Astrocyte (in vitro differentiated cells and primary cell): ENCODE measurements at regions not wholly inside any gene's neighbourhood (a gene's known extent, or its start where the extent isn't known, plus 50 kb on each side); places are given as distances from the start of the nearest gene placed in this dataset.

ENCODE experiments used
- DNase-seq: peaks from one replicate; pipeline ENCODE4 v3.0.0-alpha.2; 2010; ENCODE audit warnings: low read depth
- FAIRE-seq: peaks from 2 replicates; lab custom pipeline; 2011; peaks lifted over from hg19 to GRCh38; lab: Jason Lieb, UNC
- H2AFZ ChIP-seq: 2 replicates; pipeline ENCODE4 v1.6.0; 2012; ENCODE audit warnings: low read depth, low read length, inconsistent platforms
- H3K27ac ChIP-seq: 2 replicates; pipeline ENCODE4 v1.5.1; 2011; ENCODE audit warnings: low read depth, low read length, inconsistent platforms
- H3K27me3 ChIP-seq: 2 replicates; pipeline ENCODE4 v1.6.0; 2011; ENCODE audit warnings: low read length, inconsistent platforms; ENCODE audit not compliant: insufficient read depth
- H3K36me3 ChIP-seq: 2 replicates; pipeline ENCODE4 v1.5.1; 2011; ENCODE audit warnings: low read length, inconsistent platforms; ENCODE audit not compliant: insufficient read depth
- H3K4me1 ChIP-seq: 2 replicates; pipeline ENCODE4 v1.5.1; 2011; ENCODE audit warnings: low read length, inconsistent platforms; ENCODE audit not compliant: insufficient read depth
- H3K4me2 ChIP-seq: 2 replicates; pipeline ENCODE4 v1.6.0; 2012; ENCODE audit warnings: low read length, inconsistent platforms
- H3K4me3 ChIP-seq: 2 replicates; pipeline ENCODE4 v1.5.1; 2011; ENCODE audit warnings: low read depth, mild to moderate bottlenecking, low read length, inconsistent platforms; ENCODE audit not compliant: insufficient read depth
- H3K79me2 ChIP-seq: 2 replicates; pipeline ENCODE4 v1.6.0; 2012; ENCODE audit warnings: mild to moderate bottlenecking, low read length, inconsistent platforms; ENCODE audit not compliant: insufficient read depth
- H3K9ac ChIP-seq: 2 replicates; pipeline ENCODE4 v1.6.0; 2012; ENCODE audit warnings: mild to moderate bottlenecking, low read length, inconsistent platforms
- H3K9me3 ChIP-seq: 2 replicates; pipeline ENCODE4 v1.5.1; 2012; ENCODE audit warnings: low read depth, mild to moderate bottlenecking, low read length, inconsistent platforms; ENCODE audit not compliant: insufficient read depth
- H4K20me1 ChIP-seq: 2 replicates; pipeline ENCODE4 v1.6.0; 2012; ENCODE audit warnings: low read length, inconsistent platforms; ENCODE audit not compliant: insufficient read depth
- H3K27ac Mint-ChIP-seq: one replicate; pipeline ENCODE4 v1.8.0; 2021; ENCODE audit warnings: mild to moderate bottlenecking, mixed read lengths; ENCODE audit not compliant: unreplicated experiment
- H3K27me3 Mint-ChIP-seq: one replicate; pipeline ENCODE4 v1.8.0; 2021; ENCODE audit warnings: low read depth, mixed read lengths; ENCODE audit not compliant: unreplicated experiment
- H3K36me3 Mint-ChIP-seq: one replicate; pipeline ENCODE4 v1.8.0; 2021; ENCODE audit warnings: low read depth, mixed read lengths; ENCODE audit not compliant: unreplicated experiment
- H3K4me1 Mint-ChIP-seq: one replicate; pipeline ENCODE4 v1.8.0; 2021; ENCODE audit warnings: low read depth, mixed read lengths; ENCODE audit not compliant: unreplicated experiment
- H3K4me3 Mint-ChIP-seq: one replicate; pipeline ENCODE4 v1.8.0; 2021; ENCODE audit warnings: mild to moderate bottlenecking, moderate library complexity, mixed read lengths; ENCODE audit not compliant: unreplicated experiment
- H3K9me3 Mint-ChIP-seq: one replicate; pipeline ENCODE4 v1.8.0; 2021; ENCODE audit warnings: mild to moderate bottlenecking, mixed read lengths; ENCODE audit not compliant: unreplicated experiment
- EZH2 ChIP-seq: IDR thresholded peaks from 2 replicates; pipeline ENCODE4 v1.6.1; 2012; ENCODE audit warnings: mild to moderate bottlenecking, low read length, inconsistent platforms; ENCODE audit not compliant: insufficient read depth
- TF ChIP-seq, protein P1 (sequence below): IDR thresholded peaks from 2 replicates; pipeline ENCODE4 v1.5.1; 2011; ENCODE audit warnings: low read depth, mild to moderate bottlenecking, inconsistent platforms, low read length, moderate library complexity; ENCODE audit not compliant: insufficient read depth

DNA sequence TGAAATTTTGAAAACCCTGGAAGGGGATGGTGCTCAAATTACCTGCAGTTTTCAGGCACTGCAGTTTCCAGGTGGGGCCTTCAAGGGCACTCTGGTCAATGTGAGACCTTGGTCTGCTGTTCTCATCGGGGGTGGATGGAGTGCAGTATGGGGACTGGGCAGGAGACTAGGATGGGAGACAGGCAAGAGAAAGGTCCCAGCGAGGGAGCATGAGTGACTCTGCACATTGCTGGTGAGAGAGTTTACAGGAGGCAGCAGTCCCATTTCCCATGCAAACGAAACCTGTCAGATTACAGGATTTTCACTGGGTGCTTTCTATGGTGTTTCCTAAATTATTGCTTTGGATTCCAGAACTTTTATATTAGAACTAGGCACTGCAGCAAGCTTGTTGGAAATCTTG, 73.5 kb upstream of the DTNBP1 start:
- no peak for FAIRE-seq
- no peaks in the 10 kb centered on the region for H3K79me2 ChIP-seq
- DNase-seq = no peak
- no peak overlapping the region for H3K9ac ChIP-seq
- Mint-ChIP-seq H3K27ac (peak overlapping the region; percentile 93), H3K4me1 (peaks cover 23% of the 10 kb centered on the region), H3K36me3 (no peaks in the 10 kb centered on the region), H3K9me3 (no peaks in the 10 kb centered on the region), H3K27me3 (peaks cover 2% of the 10 kb centered on the region), H3K4me3 (no peak overlapping the region)
- H3K9me3 ChIP-seq = no peaks in the 10 kb centered on the region
- H3K27me3 ChIP-seq = peaks cover 19% of the 10 kb centered on the region
- H3K27ac ChIP-seq = no peak overlapping the region
- H2AFZ ChIP-seq = no peak overlapping the region
- TF ChIP-seq EZH2 = no peak
- TF ChIP-seq, protein P1, sequence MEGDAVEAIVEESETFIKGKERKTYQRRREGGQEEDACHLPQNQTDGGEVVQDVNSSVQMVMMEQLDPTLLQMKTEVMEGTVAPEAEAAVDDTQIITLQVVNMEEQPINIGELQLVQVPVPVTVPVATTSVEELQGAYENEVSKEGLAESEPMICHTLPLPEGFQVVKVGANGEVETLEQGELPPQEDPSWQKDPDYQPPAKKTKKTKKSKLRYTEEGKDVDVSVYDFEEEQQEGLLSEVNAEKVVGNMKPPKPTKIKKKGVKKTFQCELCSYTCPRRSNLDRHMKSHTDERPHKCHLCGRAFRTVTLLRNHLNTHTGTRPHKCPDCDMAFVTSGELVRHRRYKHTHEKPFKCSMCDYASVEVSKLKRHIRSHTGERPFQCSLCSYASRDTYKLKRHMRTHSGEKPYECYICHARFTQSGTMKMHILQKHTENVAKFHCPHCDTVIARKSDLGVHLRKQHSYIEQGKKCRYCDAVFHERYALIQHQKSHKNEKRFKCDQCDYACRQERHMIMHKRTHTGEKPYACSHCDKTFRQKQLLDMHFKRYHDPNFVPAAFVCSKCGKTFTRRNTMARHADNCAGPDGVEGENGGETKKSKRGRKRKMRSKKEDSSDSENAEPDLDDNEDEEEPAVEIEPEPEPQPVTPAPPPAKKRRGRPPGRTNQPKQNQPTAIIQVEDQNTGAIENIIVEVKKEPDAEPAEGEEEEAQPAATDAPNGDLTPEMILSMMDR = no peak
- H3K4me3 ChIP-seq = no peak overlapping the region
- H3K4me1 ChIP-seq = peaks cover 7% of the 10 kb centered on the region
- H3K4me2 ChIP-seq = peak overlapping the region; percentile 7
- no peaks in the 10 kb centered on the region for H3K36me3 ChIP-seq
- no peaks in the 10 kb centered on the region for H4K20me1 ChIP-seq

DNA sequence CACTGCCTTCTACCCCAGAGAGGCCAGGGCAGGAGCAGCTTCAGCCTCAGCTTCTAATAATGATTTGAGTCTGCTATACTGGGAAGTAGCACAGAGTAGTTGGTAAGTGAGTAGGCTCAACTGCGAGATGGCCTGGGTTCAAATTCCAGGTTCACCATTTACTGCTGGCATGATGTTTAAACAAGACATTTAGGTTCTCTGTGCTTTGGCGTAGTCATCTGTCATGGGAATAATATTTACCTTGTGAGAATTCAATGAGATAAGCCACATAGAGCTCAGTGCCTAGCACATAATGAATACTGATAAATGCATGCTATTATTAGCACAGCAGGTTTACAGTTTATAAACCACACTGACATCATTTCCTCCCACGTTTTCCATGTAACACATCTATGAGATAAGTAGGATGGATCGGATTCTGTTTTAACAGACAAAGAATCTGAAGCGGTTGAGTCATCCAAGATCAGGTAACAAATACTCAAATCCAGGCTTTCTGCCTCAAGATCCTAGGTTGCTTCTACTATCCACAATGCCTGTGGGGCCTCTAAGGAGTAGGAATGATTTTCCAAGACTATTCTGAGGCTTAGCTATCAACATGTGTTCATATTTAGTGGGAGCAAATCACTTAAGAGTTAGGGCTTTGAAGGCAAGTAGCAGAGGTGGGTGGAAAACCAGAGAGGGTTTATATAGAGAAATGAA, 72.9 kb upstream of the DTNBP1 start:
- Histone ChIP-seq H3K4me3 (no peak overlapping the region), H3K9ac (no peak overlapping the region), H3K4me1 (peaks cover 7% of the 10 kb centered on the region), H2AFZ (no peak overlapping the region), H3K4me2 (peak overlapping the region; percentile 7), H3K9me3 (no peaks in the 10 kb centered on the region), H3K27me3 (peaks cover 24% of the 10 kb centered on the region), H4K20me1 (no peaks in the 10 kb centered on the region), H3K36me3 (no peaks in the 10 kb centered on the region), H3K27ac (no peak overlapping the region), H3K79me2 (no peaks in the 10 kb centered on the region)
- Mint-ChIP-seq H3K36me3 (no peaks in the 10 kb centered on the region), H3K9me3 (no peaks in the 10 kb centered on the region), H3K27me3 (peaks cover 7% of the 10 kb centered on the region), H3K4me3 (no peak overlapping the region), H3K4me1 (peaks cover 23% of the 10 kb centered on the region), H3K27ac (peak overlapping the region; percentile 93)
- FAIRE-seq (no peak), DNase-seq (peak; percentile 86)
- no peak for TF ChIP-seq EZH2
- TF ChIP-seq, protein P1 = no peak
